ENCODE measurements at regions not wholly inside any gene's neighbourhood (a gene's known extent, or its start where the extent isn't known, plus 50 kb on each side); places are given as distances from the start of the nearest gene placed in this dataset.

DNA sequence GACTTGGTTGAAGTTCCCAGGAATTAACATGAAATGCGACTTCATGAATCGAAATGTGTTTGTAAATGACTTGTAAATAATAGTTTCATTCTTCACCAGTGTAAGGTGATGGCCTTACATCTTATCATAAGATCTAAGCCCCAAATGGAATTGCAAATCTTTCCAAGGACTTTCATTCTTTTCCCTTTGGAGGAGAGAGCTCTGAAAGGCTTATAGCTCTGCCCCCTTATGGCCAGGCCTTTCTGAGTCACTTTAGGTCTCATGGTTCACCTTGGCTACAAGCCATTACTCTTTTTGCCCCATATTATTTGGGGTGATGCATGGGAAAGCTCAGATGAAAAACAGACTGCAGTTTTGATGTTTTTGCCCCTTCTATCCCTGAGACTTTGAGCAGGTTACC, 209.1 kb upstream of the BMP2 start:
- TF ChIP-seq, protein P1, sequence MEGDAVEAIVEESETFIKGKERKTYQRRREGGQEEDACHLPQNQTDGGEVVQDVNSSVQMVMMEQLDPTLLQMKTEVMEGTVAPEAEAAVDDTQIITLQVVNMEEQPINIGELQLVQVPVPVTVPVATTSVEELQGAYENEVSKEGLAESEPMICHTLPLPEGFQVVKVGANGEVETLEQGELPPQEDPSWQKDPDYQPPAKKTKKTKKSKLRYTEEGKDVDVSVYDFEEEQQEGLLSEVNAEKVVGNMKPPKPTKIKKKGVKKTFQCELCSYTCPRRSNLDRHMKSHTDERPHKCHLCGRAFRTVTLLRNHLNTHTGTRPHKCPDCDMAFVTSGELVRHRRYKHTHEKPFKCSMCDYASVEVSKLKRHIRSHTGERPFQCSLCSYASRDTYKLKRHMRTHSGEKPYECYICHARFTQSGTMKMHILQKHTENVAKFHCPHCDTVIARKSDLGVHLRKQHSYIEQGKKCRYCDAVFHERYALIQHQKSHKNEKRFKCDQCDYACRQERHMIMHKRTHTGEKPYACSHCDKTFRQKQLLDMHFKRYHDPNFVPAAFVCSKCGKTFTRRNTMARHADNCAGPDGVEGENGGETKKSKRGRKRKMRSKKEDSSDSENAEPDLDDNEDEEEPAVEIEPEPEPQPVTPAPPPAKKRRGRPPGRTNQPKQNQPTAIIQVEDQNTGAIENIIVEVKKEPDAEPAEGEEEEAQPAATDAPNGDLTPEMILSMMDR (IDR thresholded peaks at IDR 0.05; ENCODE audit: low read depth, low read length, missing input control): no peak
- TF ChIP-seq, protein P2, sequence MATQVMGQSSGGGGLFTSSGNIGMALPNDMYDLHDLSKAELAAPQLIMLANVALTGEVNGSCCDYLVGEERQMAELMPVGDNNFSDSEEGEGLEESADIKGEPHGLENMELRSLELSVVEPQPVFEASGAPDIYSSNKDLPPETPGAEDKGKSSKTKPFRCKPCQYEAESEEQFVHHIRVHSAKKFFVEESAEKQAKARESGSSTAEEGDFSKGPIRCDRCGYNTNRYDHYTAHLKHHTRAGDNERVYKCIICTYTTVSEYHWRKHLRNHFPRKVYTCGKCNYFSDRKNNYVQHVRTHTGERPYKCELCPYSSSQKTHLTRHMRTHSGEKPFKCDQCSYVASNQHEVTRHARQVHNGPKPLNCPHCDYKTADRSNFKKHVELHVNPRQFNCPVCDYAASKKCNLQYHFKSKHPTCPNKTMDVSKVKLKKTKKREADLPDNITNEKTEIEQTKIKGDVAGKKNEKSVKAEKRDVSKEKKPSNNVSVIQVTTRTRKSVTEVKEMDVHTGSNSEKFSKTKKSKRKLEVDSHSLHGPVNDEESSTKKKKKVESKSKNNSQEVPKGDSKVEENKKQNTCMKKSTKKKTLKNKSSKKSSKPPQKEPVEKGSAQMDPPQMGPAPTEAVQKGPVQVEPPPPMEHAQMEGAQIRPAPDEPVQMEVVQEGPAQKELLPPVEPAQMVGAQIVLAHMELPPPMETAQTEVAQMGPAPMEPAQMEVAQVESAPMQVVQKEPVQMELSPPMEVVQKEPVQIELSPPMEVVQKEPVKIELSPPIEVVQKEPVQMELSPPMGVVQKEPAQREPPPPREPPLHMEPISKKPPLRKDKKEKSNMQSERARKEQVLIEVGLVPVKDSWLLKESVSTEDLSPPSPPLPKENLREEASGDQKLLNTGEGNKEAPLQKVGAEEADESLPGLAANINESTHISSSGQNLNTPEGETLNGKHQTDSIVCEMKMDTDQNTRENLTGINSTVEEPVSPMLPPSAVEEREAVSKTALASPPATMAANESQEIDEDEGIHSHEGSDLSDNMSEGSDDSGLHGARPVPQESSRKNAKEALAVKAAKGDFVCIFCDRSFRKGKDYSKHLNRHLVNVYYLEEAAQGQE (IDR thresholded peaks at IDR 0.05): no peak
- TF ChIP-seq RAD21 (IDR thresholded peaks at IDR 0.05) (no peak), SP1 (IDR thresholded peaks at IDR 0.05) (no peak), HNF4A (conservative IDR thresholded peaks at IDR 0.05) (no peak), YY1 (IDR thresholded peaks at IDR 0.05) (no peak), JUND (IDR thresholded peaks at IDR 0.05) (no peak), FOXA1 (IDR thresholded peaks at IDR 0.05) (no peak), EGR1 (IDR thresholded peaks at IDR 0.05; ENCODE audit: low read depth in 2 of 2) (no peak), RXRA (IDR thresholded peaks at IDR 0.05) (no peak), GABPA (IDR thresholded peaks at IDR 0.05 in 1 of 2, conservative IDR thresholded peaks at IDR 0.05 in 1 of 2) (no peak), TAF1 (conservative IDR thresholded peaks at IDR 0.05) (no peak)
- TF ChIP-seq, protein P3, sequence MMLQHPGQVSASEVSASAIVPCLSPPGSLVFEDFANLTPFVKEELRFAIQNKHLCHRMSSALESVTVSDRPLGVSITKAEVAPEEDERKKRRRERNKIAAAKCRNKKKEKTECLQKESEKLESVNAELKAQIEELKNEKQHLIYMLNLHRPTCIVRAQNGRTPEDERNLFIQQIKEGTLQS (IDR thresholded peaks at IDR 0.05): no peak
- TF ChIP-seq, protein P4, sequence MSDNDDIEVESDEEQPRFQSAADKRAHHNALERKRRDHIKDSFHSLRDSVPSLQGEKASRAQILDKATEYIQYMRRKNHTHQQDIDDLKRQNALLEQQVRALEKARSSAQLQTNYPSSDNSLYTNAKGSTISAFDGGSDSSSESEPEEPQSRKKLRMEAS (IDR thresholded peaks at IDR 0.05): no peak
